ENCODE measurements at regions not wholly inside any gene's neighbourhood (a gene's known extent, or its start where the extent isn't known, plus 50 kb on each side); places are given as distances from the start of the nearest gene placed in this dataset.

DNA sequence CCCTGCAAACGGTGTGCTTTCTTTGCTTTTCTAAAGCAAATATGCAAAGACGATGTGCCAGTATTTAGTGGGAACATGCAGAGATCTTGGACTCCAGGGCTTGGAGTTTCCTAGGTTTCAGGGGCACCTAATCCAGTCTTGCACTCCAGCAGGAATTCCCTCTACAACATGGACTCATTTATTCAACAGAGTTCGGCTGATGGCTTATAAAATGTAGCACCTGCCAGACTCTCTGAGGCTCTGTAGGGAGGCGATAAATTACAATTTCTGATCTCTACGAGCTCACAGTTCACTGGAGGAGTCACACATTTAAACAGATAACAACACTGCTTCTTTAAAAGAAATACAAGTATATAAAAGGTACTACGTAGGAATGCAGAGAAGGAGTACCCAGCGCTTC lies 143.7 kb downstream of the FGF9 start:
- H3K27me3 ChIP-seq (ENCODE audit: control insufficient read depth, extremely low read depth, insufficient read depth, low read length) = no peaks in the 10 kb centered on the region
- FAIRE-seq = no peak

DNA sequence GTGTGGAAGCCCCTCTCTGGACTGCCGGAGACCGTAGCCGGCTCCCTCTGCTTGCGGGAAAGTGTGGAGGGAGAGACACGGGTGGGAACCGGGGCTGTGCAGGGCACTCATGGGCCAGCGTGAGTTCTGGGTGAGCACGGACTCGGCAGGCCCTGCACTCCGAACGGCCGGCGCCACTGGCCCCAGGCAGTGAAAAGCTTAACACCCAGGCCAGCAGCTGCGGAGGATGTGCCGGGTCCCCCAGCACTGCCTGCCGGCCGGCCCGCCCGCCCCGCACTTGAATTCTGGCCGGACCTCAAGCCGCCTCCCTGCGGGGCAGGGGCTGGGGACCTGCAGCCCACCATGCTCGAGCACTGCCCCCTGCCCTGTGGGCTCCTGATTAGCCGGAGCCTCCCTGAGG lies 147.0 kb downstream of the FGF9 start:
- Histone ChIP-seq H3K27me3 (ENCODE audit: control insufficient read depth, extremely low read depth, insufficient read depth, low read length) (no peaks in the 10 kb centered on the region), H3K79me2 (ENCODE audit: control insufficient read depth, insufficient read depth, low read length) (no peaks in the 10 kb centered on the region), H2AFZ (ENCODE audit: control insufficient read depth, low read length) (no peak overlapping the region), H3K27ac (ENCODE audit: control insufficient read depth, insufficient read depth, low read length) (no peak overlapping the region), H3K4me3 (ENCODE audit: control insufficient read depth in 2 of 3, extremely low read depth in 1 of 3, insufficient read depth in 2 of 3, low read depth in 1 of 3, low read length in 3 of 3) (no peak overlapping the region), H3K36me3 (ENCODE audit: control insufficient read depth in 2 of 2, extremely low read depth in 1 of 2, insufficient read depth in 2 of 2, low read length in 2 of 2) (no peaks in the 10 kb centered on the region), H3K9me1 (ENCODE audit: control insufficient read depth, extremely low read depth, insufficient read depth, low read length) (no peaks in the 10 kb centered on the region), H4K20me1 (ENCODE audit: control insufficient read depth, extremely low read depth, insufficient read depth, low read length) (no peaks in the 10 kb centered on the region), H3K9ac (ENCODE audit: control insufficient read depth, extremely low read depth, insufficient read depth, low read length) (no peak overlapping the region), H3K4me1 (ENCODE audit: control insufficient read depth, extremely low read depth, insufficient read depth, low read length) (no peaks in the 10 kb centered on the region), H3K4me2 (ENCODE audit: control insufficient read depth, extremely low read depth, insufficient read depth, low read depth, low read length) (no peak overlapping the region), H3K9me3 (ENCODE audit: control insufficient read depth, low read depth, low read length) (no peaks in the 10 kb centered on the region)
- TF ChIP-seq, protein P1, sequence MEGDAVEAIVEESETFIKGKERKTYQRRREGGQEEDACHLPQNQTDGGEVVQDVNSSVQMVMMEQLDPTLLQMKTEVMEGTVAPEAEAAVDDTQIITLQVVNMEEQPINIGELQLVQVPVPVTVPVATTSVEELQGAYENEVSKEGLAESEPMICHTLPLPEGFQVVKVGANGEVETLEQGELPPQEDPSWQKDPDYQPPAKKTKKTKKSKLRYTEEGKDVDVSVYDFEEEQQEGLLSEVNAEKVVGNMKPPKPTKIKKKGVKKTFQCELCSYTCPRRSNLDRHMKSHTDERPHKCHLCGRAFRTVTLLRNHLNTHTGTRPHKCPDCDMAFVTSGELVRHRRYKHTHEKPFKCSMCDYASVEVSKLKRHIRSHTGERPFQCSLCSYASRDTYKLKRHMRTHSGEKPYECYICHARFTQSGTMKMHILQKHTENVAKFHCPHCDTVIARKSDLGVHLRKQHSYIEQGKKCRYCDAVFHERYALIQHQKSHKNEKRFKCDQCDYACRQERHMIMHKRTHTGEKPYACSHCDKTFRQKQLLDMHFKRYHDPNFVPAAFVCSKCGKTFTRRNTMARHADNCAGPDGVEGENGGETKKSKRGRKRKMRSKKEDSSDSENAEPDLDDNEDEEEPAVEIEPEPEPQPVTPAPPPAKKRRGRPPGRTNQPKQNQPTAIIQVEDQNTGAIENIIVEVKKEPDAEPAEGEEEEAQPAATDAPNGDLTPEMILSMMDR (optimal IDR thresholded peaks at IDR 0.05 in 1 of 3, IDR thresholded peaks at IDR 0.05 in 1 of 3, conservative IDR thresholded peaks at IDR 0.05 in 1 of 3; ENCODE audit: extremely low read depth in 1 of 3, insufficient read depth in 2 of 3, low read length in 3 of 3) = no peak
- no peak for TF ChIP-seq EZH2 (IDR thresholded peaks at IDR 0.05; ENCODE audit: low read length)
- DNase-seq (ENCODE audit: low read depth, low spot score) (no peak), FAIRE-seq (no peak)
- dilution Hi-C loops (cut with MboI; ENCODE audit: extremely low pct_ligation_motif_present, low sequenced_read_pairs) = no loop called here

More for the DNA sequence above, 143.7 kb downstream of the FGF9 start:
- no peaks in the 10 kb centered on the region for H4K20me1 ChIP-seq (ENCODE audit: control insufficient read depth, extremely low read depth, insufficient read depth, low read length)
- no peaks in the 10 kb centered on the region for H3K4me1 ChIP-seq (ENCODE audit: control insufficient read depth, extremely low read depth, insufficient read depth, low read length)
- H3K4me2 ChIP-seq (ENCODE audit: control insufficient read depth, extremely low read depth, insufficient read depth, low read depth, low read length) = no peak overlapping the region
- no peak overlapping the region for H2AFZ ChIP-seq (ENCODE audit: control insufficient read depth, low read length)
- no peaks in the 10 kb centered on the region for H3K9me1 ChIP-seq (ENCODE audit: control insufficient read depth, extremely low read depth, insufficient read depth, low read length)
- dilution Hi-C loops (cut with MboI; ENCODE audit: extremely low pct_ligation_motif_present, low sequenced_read_pairs) = no loop called here
- H3K9ac ChIP-seq (ENCODE audit: control insufficient read depth, extremely low read depth, insufficient read depth, low read length) = no peak overlapping the region
- H3K79me2 ChIP-seq (ENCODE audit: control insufficient read depth, insufficient read depth, low read length) = no peaks in the 10 kb centered on the region
- no peaks in the 10 kb centered on the region for H3K36me3 ChIP-seq (ENCODE audit: control insufficient read depth in 2 of 2, extremely low read depth in 1 of 2, insufficient read depth in 2 of 2, low read length in 2 of 2)
- H3K27ac ChIP-seq (ENCODE audit: control insufficient read depth, insufficient read depth, low read length) = no peak overlapping the region
- TF ChIP-seq EZH2 (IDR thresholded peaks at IDR 0.05; ENCODE audit: low read length) = no peak
- TF ChIP-seq, protein P1 (optimal IDR thresholded peaks at IDR 0.05 in 1 of 3, IDR thresholded peaks at IDR 0.05 in 1 of 3, conservative IDR thresholded peaks at IDR 0.05 in 1 of 3; ENCODE audit: extremely low read depth in 1 of 3, insufficient read depth in 2 of 3, low read length in 3 of 3) = no peak
- no peak for DNase-seq (ENCODE audit: low read depth, low spot score)
- no peak overlapping the region for H3K4me3 ChIP-seq (ENCODE audit: control insufficient read depth in 2 of 3, extremely low read depth in 1 of 3, insufficient read depth in 2 of 3, low read depth in 1 of 3, low read length in 3 of 3)
- H3K9me3 ChIP-seq (ENCODE audit: control insufficient read depth, low read depth, low read length) = no peaks in the 10 kb centered on the region

Data from keratinocyte (primary cell).